ENCODE measurements at regions not wholly inside any gene's neighbourhood (a gene's known extent, or its start where the extent isn't known, plus 50 kb on each side); places are given as distances from the start of the nearest gene placed in this dataset.

GRCh38 chr3:84830476-84830875 is 128.3 kb upstream of the CADM2 start:
- TF ChIP-seq CTCF (IDR thresholded peaks at IDR 0.05) (no peak), EP300 (IDR thresholded peaks at IDR 0.05) (no peak), CEBPB (IDR thresholded peaks at IDR 0.05) (no peak), MAX (IDR thresholded peaks at IDR 0.05) (no peak), BHLHE40 (IDR thresholded peaks at IDR 0.05; ENCODE audit: low read depth, low read length) (no peak), RCOR1 (IDR thresholded peaks at IDR 0.05; ENCODE audit: low read depth, low read length) (no peak), NR3C1 (IDR thresholded peaks at IDR 0.05) (no peak), POLR2A (IDR thresholded peaks at IDR 0.05; ENCODE audit: low read length) (no peak), CHD4 (IDR thresholded peaks at IDR 0.05; ENCODE audit: borderline replicate concordance) (no peak)

Data from A549 (cell line).